A673 (cell line): ENCODE measurements at regions not wholly inside any gene's neighbourhood (a gene's known extent, or its start where the extent isn't known, plus 50 kb on each side); places are given as distances from the start of the nearest gene placed in this dataset.

Source experiments
- BruUV-seq: library from RNA; stranded (reverse); fragments of 400-500 nt; replicated peaks from 2 replicates; lab custom pipeline; 2021; lab: Mats Ljungman, UMichigan
- CTCF ChIA-PET: fragments of 300-600 bp; sonication (Branson Sonifier 250); formaldehyde crosslinking; loops from one replicate; lab custom pipeline; 2022; ENCODE audit warnings: antibody characterized with exemption; lab: Charles Lee
- POLR2A ChIA-PET: fragments of 300-600 bp; sonication (Branson Sonifier 250); formaldehyde crosslinking; loops from one replicate; lab custom pipeline; 2022; ENCODE audit warnings: antibody characterized with exemption; ENCODE audit not compliant: low non-redundant PET; lab: Charles Lee
- DNase-seq: peaks from one replicate; pipeline ENCODE4 v3.0.0-alpha.2; 2015; ENCODE audit warnings: low spot score
- H3K27ac ChIP-seq: fragments of 200-600 bp; sonication (generic); 2 replicates; pipeline ENCODE4 v1.5.1; 2016; ENCODE audit warnings: mixed run types, low read depth, mild to moderate bottlenecking, mixed read lengths, antibody characterized with exemption, low read length; ENCODE audit not compliant: poor library complexity, severe bottlenecking
- H3K27me3 ChIP-seq: fragments of 200-600 bp; sonication (generic); replicated peaks from 2 replicates; pipeline ENCODE4 v1.6.1; 2017; ENCODE audit warnings: mixed run types, low read depth, mild to moderate bottlenecking, mixed read lengths, antibody characterized with exemption, low read length; ENCODE audit not compliant: insufficient read depth, poor library complexity
- H3K36me3 ChIP-seq: fragments of 200-600 bp; sonication (generic); 2 replicates; pipeline ENCODE4 v1.6.1; 2016; ENCODE audit warnings: mixed run types, mild to moderate bottlenecking, mixed read lengths, antibody characterized with exemption, low read length; ENCODE audit not compliant: insufficient read depth, poor library complexity, severe bottlenecking
- H3K4me1 ChIP-seq: fragments of 200-600 bp; sonication (generic); 2 replicates; pipeline ENCODE4 v1.6.1; 2017; ENCODE audit warnings: mixed run types, mild to moderate bottlenecking, mixed read lengths, antibody characterized with exemption, low read length; ENCODE audit not compliant: insufficient read depth, poor library complexity, severe bottlenecking
- H3K4me3 ChIP-seq: fragments of 200-600 bp; sonication (generic); 2 replicates; pipeline ENCODE4 v1.5.1; 2016; ENCODE audit warnings: low read depth, mixed run types, mild to moderate bottlenecking, mixed read lengths, low read length; ENCODE audit not compliant: poor library complexity, severe bottlenecking
- H3K9me3 ChIP-seq: fragments of 200-600 bp; sonication (generic); 2 replicates; pipeline ENCODE4 v1.6.1; 2016; ENCODE audit warnings: mixed run types, low read depth, mild to moderate bottlenecking, mixed read lengths, antibody characterized with exemption, low read length; ENCODE audit not compliant: poor library complexity, severe bottlenecking
- CTCF ChIP-seq: fragments of 300-800, 200-600 bp; sonication (generic); conservative IDR thresholded peaks from 2 replicates; pipeline ENCODE4 v1.5.1; 2017; ENCODE audit warnings: low read depth, mild to moderate bottlenecking, antibody characterized with exemption, low read length, moderate library complexity, mixed read lengths
- EZH2 ChIP-seq: fragments of 200-600 bp; sonication (generic); IDR thresholded peaks from 2 replicates; pipeline ENCODE4 v1.6.1; 2017; ENCODE audit warnings: borderline replicate concordance, low read depth, mild to moderate bottlenecking, mixed read lengths, antibody characterized with exemption, low read length; ENCODE audit not compliant: poor library complexity, severe bottlenecking
- intact Hi-C: fragments of 100-400 bp; cut with micrococcal nuclease; formaldehyde crosslinking; loops from one replicate; pipeline ENCODE4 v1.10.0; 2022; ENCODE audit not compliant: unreplicated experiment

GRCh38 chr2:12293874-12294273 lies 422.9 kb upstream of the TRIB2 start:
- Histone ChIP-seq H3K9me3 (no peaks in the 10 kb centered on the region), H3K27ac (no peak overlapping the region), H3K36me3 (no peaks in the 10 kb centered on the region), H3K27me3 (no peaks in the 10 kb centered on the region), H3K4me3 (no peak overlapping the region), H3K4me1 (no peaks in the 10 kb centered on the region)
- DNase-seq, result no peak
- CTCF ChIA-PET, result no interaction called here
- no peak for TF ChIP-seq EZH2
- no peak for TF ChIP-seq CTCF
- intact Hi-C loops, result no loop called here
- POLR2A ChIA-PET, result no interaction called here
- no TSS peak for BruUV-seq

GRCh38 chr2:12295856-12296519 lies 420.7 kb upstream of the TRIB2 start:
- no peak overlapping the region for H3K27ac ChIP-seq
- H3K4me1 ChIP-seq, result no peaks in the 10 kb centered on the region
- no peaks in the 10 kb centered on the region for H3K9me3 ChIP-seq
- intact Hi-C loops, result no loop called here
- no peak for DNase-seq
- no peaks in the 10 kb centered on the region for H3K36me3 ChIP-seq
- TF ChIP-seq CTCF (no peak), EZH2 (no peak)
- ChIA-PET CTCF (no interaction called here), POLR2A (no interaction called here)
- H3K4me3 ChIP-seq, result no peak overlapping the region
- H3K27me3 ChIP-seq, result no peaks in the 10 kb centered on the region
- BruUV-seq, result no TSS peak

- intact Hi-C loops, result no loop called here
- H3K27me3 ChIP-seq, result no peaks in the 10 kb centered on the region
- H3K4me3 ChIP-seq, result no peak overlapping the region
- TF ChIP-seq EZH2 (no peak), CTCF (no peak)
- no peaks in the 10 kb centered on the region for H3K4me1 ChIP-seq
- no peaks in the 10 kb centered on the region for H3K9me3 ChIP-seq
- no peaks in the 10 kb centered on the region for H3K36me3 ChIP-seq
- DNase-seq, result peak; percentile 5
- POLR2A ChIA-PET, result no interaction called here
- CTCF ChIA-PET, result no interaction called here
- H3K27ac ChIP-seq, result no peak overlapping the region
- no TSS peak for BruUV-seq
These were observed 419.8 kb upstream of the TRIB2 start for GRCh38 chr2:12296915-12297314.
